Breast epithelium (tissue), 3 donors: ENCODE measurements at regions not wholly inside any gene's neighbourhood (a gene's known extent, or its start where the extent isn't known, plus 50 kb on each side); places are given as distances from the start of the nearest gene placed in this dataset.

Experiments
- CTCF ChIP-seq, 3 donors: fragments of 450-650 bp; IDR thresholded peaks; one replicate each; pipeline ENCODE4 v1.5.1; 2016 to 2017; ENCODE audit warnings: antibody characterized with exemption in 3 of 3, mild to moderate bottlenecking in 3 of 3, moderate library complexity in 3 of 3
- POLR2A ChIP-seq: fragments of 450-650 bp; IDR thresholded peaks from one replicate; pipeline ENCODE4 v1.6.1; 2016; ENCODE audit warnings: antibody characterized with exemption, mild to moderate bottlenecking, moderate library complexity
- POLR2AphosphoS5 ChIP-seq, 3 donors: sonication (generic); formaldehyde crosslinking; IDR thresholded peaks; one replicate each; pipeline ENCODE4 v1.6.1; 2017; ENCODE audit warnings: antibody characterized with exemption in 3 of 3

GRCh38 chr12:131266591-131267467 is 313.1 kb downstream of the ADGRD1 start:
- TF ChIP-seq CTCF (IDR thresholded peaks at IDR 0.05) (no peak), POLR2AphosphoS5 (IDR thresholded peaks at IDR 0.05) (no peak), POLR2A (no peak)
